EL (cell line): ENCODE measurements at regions not wholly inside any gene's neighbourhood (a gene's known extent, or its start where the extent isn't known, plus 50 kb on each side); places are given as distances from the start of the nearest gene placed in this dataset.

Source experiments
- DNase-seq: peaks from one replicate; pipeline ENCODE4 v3.0.0-alpha.2; 2016

GRCh38 chr7:54963155-54963554 is 55.7 kb upstream of the EGFR start:
- DNase-seq = no peak

- DNase-seq = no peak
These were observed 54.7 kb upstream of the EGFR start for GRCh38 chr7:54964136-54964535.

- peak; percentile 21 for DNase-seq
These were observed 51.4 kb upstream of the EGFR start for GRCh38 chr7:54967377-54967776.

- DNase-seq = no peak
These were observed 50.8 kb upstream of the EGFR start for GRCh38 chr7:54968018-54968417.
